OCI-LY1 (cell line): ENCODE measurements at regions not wholly inside any gene's neighbourhood (a gene's known extent, or its start where the extent isn't known, plus 50 kb on each side); places are given as distances from the start of the nearest gene placed in this dataset.

Experiments
- H2AFZ ChIP-seq: fragments of 200-600 bp; sonication (generic), shearing (Covaris generic); 2 replicates; pipeline ENCODE4 v1.6.0; 2014; ENCODE audit warnings: antibody characterized with exemption, mild to moderate bottlenecking, low read length
- H3F3A ChIP-seq: fragments of 200-600 bp; sonication (generic), shearing (Covaris generic); 2 replicates; pipeline ENCODE4 v1.6.0; 2014; ENCODE audit warnings: mild to moderate bottlenecking, antibody characterized with exemption, low read length, moderate library complexity; ENCODE audit not compliant: insufficient read depth
- H3K27ac ChIP-seq: fragments of 200-600 bp; sonication (generic); 2 replicates; pipeline ENCODE4 v1.5.1; 2014; ENCODE audit warnings: low read length, mixed run types, mild to moderate bottlenecking, low read depth; ENCODE audit not compliant: poor library complexity, severe bottlenecking
- H3K27me3 ChIP-seq: fragments of 200-600 bp; sonication (generic); 2 replicates; pipeline ENCODE4 v1.6.0; 2014; ENCODE audit warnings: antibody characterized with exemption, mild to moderate bottlenecking, low read length, moderate library complexity; ENCODE audit not compliant: insufficient read depth
- H3K36me3 ChIP-seq: fragments of 200-600 bp; sonication (generic); 2 replicates; pipeline ENCODE4 v1.6.1; 2014; ENCODE audit warnings: mild to moderate bottlenecking, antibody characterized with exemption, low read length, moderate library complexity, mixed read lengths; ENCODE audit not compliant: insufficient read depth
- H3K4me1 ChIP-seq: fragments of 200-600 bp; sonication (generic); 2 replicates; pipeline ENCODE4 v1.5.1; 2014; ENCODE audit warnings: mild to moderate bottlenecking, low read length, moderate library complexity; ENCODE audit not compliant: insufficient read depth, severe bottlenecking
- H3K4me2 ChIP-seq: fragments of 200-600 bp; sonication (generic), shearing (Covaris generic); 2 replicates; pipeline ENCODE4 v1.6.1; 2014; ENCODE audit warnings: low read length
- H3K4me3 ChIP-seq: fragments of 200-600 bp; sonication (generic); 2 replicates; pipeline ENCODE4 v1.5.1; 2014; ENCODE audit warnings: low read length, low read depth, mild to moderate bottlenecking, mixed read lengths; ENCODE audit not compliant: poor library complexity, severe bottlenecking
- H3K79me2 ChIP-seq: fragments of 200-600 bp; shearing (Covaris generic); 2 replicates; pipeline ENCODE4 v1.6.1; 2016; ENCODE audit warnings: mixed run types, low read length, mixed read lengths; ENCODE audit not compliant: insufficient read depth
- H3K9ac ChIP-seq: fragments of 200-600 bp; sonication (generic), shearing (Covaris generic); 2 replicates; pipeline ENCODE4 v1.6.1; 2014; ENCODE audit warnings: mild to moderate bottlenecking, low read length, mixed read lengths
- H3K9me2 ChIP-seq: fragments of 200-600 bp; sonication (generic), shearing (Covaris generic); 2 replicates; pipeline ENCODE4 v1.6.1; 2014; ENCODE audit warnings: low read depth, mild to moderate bottlenecking, low read length, mixed read lengths
- H3K9me3 ChIP-seq: fragments of 200-600 bp; shearing (Covaris generic); 2 replicates; pipeline ENCODE4 v1.6.1; 2014; ENCODE audit warnings: low read length, mixed read lengths
- H4K20me1 ChIP-seq: fragments of 200-600 bp; sonication (generic), shearing (Covaris generic); 2 replicates; pipeline ENCODE4 v1.6.0; 2016; ENCODE audit warnings: mild to moderate bottlenecking, low read length; ENCODE audit not compliant: insufficient read depth
- CTCF ChIP-seq: fragments of 200-600 bp; sonication (generic), shearing (Covaris generic); IDR thresholded peaks from 2 replicates; pipeline ENCODE4 v1.5.1; 2017; ENCODE audit warnings: mild to moderate bottlenecking, antibody characterized with exemption, low read length, moderate library complexity, mixed read lengths
- EZH2 ChIP-seq: fragments of 200-600 bp; sonication (generic), shearing (Covaris generic); IDR thresholded peaks from 2 replicates; pipeline ENCODE4 v1.8.0; 2017; ENCODE audit warnings: borderline replicate concordance, mixed run types, mild to moderate bottlenecking, antibody characterized with exemption, low read length, moderate library complexity, mixed read lengths

- Histone ChIP-seq H3K9ac (no peak overlapping the region), H3K4me1 (no peaks in the 10 kb centered on the region), H3K79me2 (no peaks in the 10 kb centered on the region), H3F3A (no peaks in the 10 kb centered on the region), H3K4me2 (no peak overlapping the region), H3K4me3 (no peak overlapping the region), H3K27ac (no peak overlapping the region), H4K20me1 (no peaks in the 10 kb centered on the region), H3K9me3 (no peaks in the 10 kb centered on the region), H2AFZ (no peak overlapping the region), H3K36me3 (no peaks in the 10 kb centered on the region), H3K9me2 (no peaks in the 10 kb centered on the region), H3K27me3 (no peaks in the 10 kb centered on the region)
- TF ChIP-seq EZH2 = no peak
- TF ChIP-seq CTCF = no peak
Observed at GRCh38 chr1:67515324-67516080, 85.3 kb upstream of the SERBP1 start.

- TF ChIP-seq CTCF (no peak), EZH2 (no peak)
- Histone ChIP-seq H3K4me1 (no peaks in the 10 kb centered on the region), H3K9ac (no peak overlapping the region), H4K20me1 (no peaks in the 10 kb centered on the region), H2AFZ (no peak overlapping the region), H3K4me2 (no peak overlapping the region), H3K36me3 (no peaks in the 10 kb centered on the region), H3K9me2 (no peaks in the 10 kb centered on the region), H3K27me3 (no peaks in the 10 kb centered on the region), H3K4me3 (no peak overlapping the region), H3K79me2 (no peaks in the 10 kb centered on the region), H3K27ac (no peak overlapping the region), H3F3A (no peaks in the 10 kb centered on the region), H3K9me3 (no peaks in the 10 kb centered on the region)
Observed at GRCh38 chr1:67517046-67517445, 86.8 kb upstream of the SERBP1 start.

- Histone ChIP-seq H3K4me3 (no peak overlapping the region), H3K4me1 (no peaks in the 10 kb centered on the region), H3K9me2 (no peaks in the 10 kb centered on the region), H2AFZ (no peak overlapping the region), H3K9ac (no peak overlapping the region), H3K27ac (no peak overlapping the region), H4K20me1 (no peaks in the 10 kb centered on the region), H3K9me3 (no peaks in the 10 kb centered on the region), H3K36me3 (no peaks in the 10 kb centered on the region), H3F3A (no peaks in the 10 kb centered on the region), H3K4me2 (no peak overlapping the region), H3K27me3 (no peaks in the 10 kb centered on the region), H3K79me2 (no peaks in the 10 kb centered on the region)
- TF ChIP-seq CTCF (no peak), EZH2 (no peak)
Observed at GRCh38 chr1:67522001-67522441, 91.8 kb upstream of the SERBP1 start.
